ENCODE measurements at regions not wholly inside any gene's neighbourhood (a gene's known extent, or its start where the extent isn't known, plus 50 kb on each side); places are given as distances from the start of the nearest gene placed in this dataset.

DNA sequence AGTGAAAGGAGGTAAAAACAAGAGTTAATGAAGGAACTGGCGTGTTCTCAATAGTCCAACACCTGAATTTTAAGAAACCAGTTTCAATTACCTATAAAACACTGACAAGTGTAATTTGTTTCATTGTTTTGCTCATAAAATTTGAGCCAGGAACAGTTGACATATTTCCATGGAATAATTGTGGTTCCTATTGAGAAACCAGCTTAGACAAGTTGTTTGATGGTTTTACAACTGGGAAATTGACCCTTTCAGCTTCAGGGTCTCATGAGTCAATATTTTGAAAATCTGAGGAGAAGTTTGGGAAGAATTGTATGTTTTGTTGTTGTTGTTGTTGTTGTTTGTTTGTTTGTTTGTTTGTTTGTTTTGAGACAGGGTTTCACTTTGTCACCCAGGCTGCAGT is 69.1 kb upstream of the GADD45A start:
- H2BK5ac ChIP-seq (ENCODE audit: low read depth, low read length, poor library complexity, severe bottlenecking), result no peak overlapping the region
- no peak overlapping the region for H4K91ac ChIP-seq (ENCODE audit: low read length)
- no peak overlapping the region for H3K4ac ChIP-seq (ENCODE audit: low read depth in 1 of 2, low read length in 2 of 2)
- H3K9ac ChIP-seq (ENCODE audit: low read length), result no peak overlapping the region
- no peaks in the 10 kb centered on the region for H3K27me3 ChIP-seq (ENCODE audit: control insufficient read depth in 1 of 2, insufficient read depth in 1 of 2, low read length in 2 of 2)
- H3K4me2 ChIP-seq (ENCODE audit: low read length, poor library complexity, severe bottlenecking), result no peak overlapping the region
- no CpG with 5 or more reads among the region's 1 CpG for WGBS
- no peak overlapping the region for H4K8ac ChIP-seq (ENCODE audit: low read length)
- H3K23ac ChIP-seq (ENCODE audit: low read length in 2 of 2), result no peak overlapping the region
- no peak for DNase-seq
- no peak overlapping the region for H3K4me3 ChIP-seq (ENCODE audit: insufficient read depth in 1 of 2, low read depth in 1 of 2, low read length in 2 of 2)
- no peak overlapping the region for H2AFZ ChIP-seq (ENCODE audit: low read depth, low read length)
- no peaks in the 10 kb centered on the region for H3K9me3 ChIP-seq (ENCODE audit: control insufficient read depth, low read length)
- no peaks in the 10 kb centered on the region for H3K4me1 ChIP-seq (ENCODE audit: control insufficient read depth, insufficient read depth, low read depth, low read length)
- H3K18ac ChIP-seq (ENCODE audit: low read depth in 1 of 2, low read length in 2 of 2), result no peak overlapping the region
- no peaks in the 10 kb centered on the region for H3K36me3 ChIP-seq (ENCODE audit: control insufficient read depth in 1 of 2, insufficient read depth in 2 of 2, low read depth in 1 of 2, low read length in 2 of 2)
- H2AK5ac ChIP-seq (ENCODE audit: low read length, severe bottlenecking), result no peak overlapping the region
- H2BK15ac ChIP-seq (ENCODE audit: low read depth, poor library complexity, severe bottlenecking), result no peak overlapping the region
- no peak overlapping the region for H2BK120ac ChIP-seq (ENCODE audit: low read depth, low read length)
- no peaks in the 10 kb centered on the region for H3K79me1 ChIP-seq (replicated peaks; ENCODE audit: low read length, poor library complexity, severe bottlenecking)
- no peak overlapping the region for H2BK12ac ChIP-seq (ENCODE audit: low read length in 2 of 2)
- no peak overlapping the region for H3K27ac ChIP-seq (ENCODE audit: low read length, poor library complexity, severe bottlenecking)
- no peak overlapping the region for H3K14ac ChIP-seq (ENCODE audit: low read length in 2 of 2)

GRCh38 chr1:67616394-67616985 is 68.5 kb upstream of the GADD45A start:
- WGBS, result 97% methylated on average over 2 of the region's 2 CpGs
- no peak for DNase-seq
- Histone ChIP-seq H2BK120ac (ENCODE audit: low read depth, low read length) (no peak overlapping the region), H4K8ac (ENCODE audit: low read length) (no peak overlapping the region), H3K36me3 (ENCODE audit: control insufficient read depth in 1 of 2, insufficient read depth in 2 of 2, low read depth in 1 of 2, low read length in 2 of 2) (no peaks in the 10 kb centered on the region), H2BK15ac (ENCODE audit: low read depth, poor library complexity, severe bottlenecking) (no peak overlapping the region), H3K27me3 (ENCODE audit: control insufficient read depth in 1 of 2, insufficient read depth in 1 of 2, low read length in 2 of 2) (no peaks in the 10 kb centered on the region), H2BK12ac (ENCODE audit: low read length in 2 of 2) (no peak overlapping the region), H3K9me3 (ENCODE audit: control insufficient read depth, low read length) (no peaks in the 10 kb centered on the region), H3K9ac (ENCODE audit: low read length) (no peak overlapping the region), H3K27ac (ENCODE audit: low read length, poor library complexity, severe bottlenecking) (no peak overlapping the region), H4K91ac (ENCODE audit: low read length) (no peak overlapping the region), H3K4ac (ENCODE audit: low read depth in 1 of 2, low read length in 2 of 2) (no peak overlapping the region), H3K4me1 (ENCODE audit: control insufficient read depth, insufficient read depth, low read depth, low read length) (no peaks in the 10 kb centered on the region), H2AK5ac (ENCODE audit: low read length, severe bottlenecking) (no peak overlapping the region), H2BK5ac (ENCODE audit: low read depth, low read length, poor library complexity, severe bottlenecking) (no peak overlapping the region), H3K18ac (ENCODE audit: low read depth in 1 of 2, low read length in 2 of 2) (no peak overlapping the region), H2AFZ (ENCODE audit: low read depth, low read length) (no peak overlapping the region), H3K23ac (ENCODE audit: low read length in 2 of 2) (no peak overlapping the region), H3K14ac (ENCODE audit: low read length in 2 of 2) (no peak overlapping the region), H3K4me2 (ENCODE audit: low read length, poor library complexity, severe bottlenecking) (no peak overlapping the region), H3K4me3 (ENCODE audit: insufficient read depth in 1 of 2, low read depth in 1 of 2, low read length in 2 of 2) (no peak overlapping the region), H3K79me1 (replicated peaks; ENCODE audit: low read length, poor library complexity, severe bottlenecking) (no peaks in the 10 kb centered on the region)

DNA sequence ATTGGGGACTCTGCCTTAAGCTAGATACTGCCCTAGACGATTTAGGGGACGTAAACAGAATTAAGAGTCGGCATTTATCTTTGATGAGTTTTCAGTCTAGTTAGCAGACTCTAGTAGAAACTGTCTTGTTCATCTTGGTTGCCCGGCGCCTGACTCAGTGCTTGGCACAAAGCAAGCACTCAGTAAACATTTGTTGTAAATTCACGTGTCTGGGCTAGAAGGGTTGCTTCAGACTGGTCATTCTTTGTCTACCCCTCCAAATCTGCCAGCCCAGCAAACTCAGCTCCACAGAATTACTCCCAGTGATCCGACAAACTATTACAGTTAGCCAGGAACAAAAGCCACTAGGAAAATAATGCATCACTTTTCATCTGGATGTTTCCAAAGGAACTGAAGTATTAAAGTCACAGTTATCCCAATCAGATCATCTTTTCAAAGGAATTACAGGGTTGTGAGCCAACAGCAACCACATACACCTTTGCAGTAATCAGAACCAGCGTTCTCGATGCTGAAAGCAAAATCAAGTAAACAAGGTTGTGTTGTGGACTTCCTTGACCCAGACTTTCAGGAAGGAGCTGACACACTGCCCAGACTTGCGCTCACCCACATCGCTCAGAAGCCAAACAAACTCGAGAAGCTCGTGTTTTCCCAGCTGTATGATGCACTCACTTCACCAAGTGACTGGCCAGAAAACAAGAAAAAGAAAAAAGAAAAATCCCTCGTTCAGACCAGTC is 66.5 kb upstream of the GADD45A start:
- H4K91ac ChIP-seq (ENCODE audit: low read length), result no peak overlapping the region
- no peak overlapping the region for H2BK120ac ChIP-seq (ENCODE audit: low read depth, low read length)
- whole genome bisulfite sequencing, result 76% methylated on average over 13 of the region's 14 CpGs
- H3K18ac ChIP-seq (ENCODE audit: low read depth in 1 of 2, low read length in 2 of 2), result no peak overlapping the region
- H2AK5ac ChIP-seq (ENCODE audit: low read length, severe bottlenecking), result no peak overlapping the region
- no peak overlapping the region for H2BK12ac ChIP-seq (ENCODE audit: low read length in 2 of 2)
- H3K4me1 ChIP-seq (ENCODE audit: control insufficient read depth, insufficient read depth, low read depth, low read length), result no peaks in the 10 kb centered on the region
- no peak overlapping the region for H2BK5ac ChIP-seq (ENCODE audit: low read depth, low read length, poor library complexity, severe bottlenecking)
- DNase-seq, result peak; percentile 71
- no peaks in the 10 kb centered on the region for H3K9me3 ChIP-seq (ENCODE audit: control insufficient read depth, low read length)
- peak overlapping the region; percentile 83 for H3K9ac ChIP-seq (ENCODE audit: low read length)
- H2BK15ac ChIP-seq (ENCODE audit: low read depth, poor library complexity, severe bottlenecking), result no peak overlapping the region
- peak overlapping the region; percentile 21 for H3K27ac ChIP-seq (ENCODE audit: low read length, poor library complexity, severe bottlenecking)
- H3K14ac ChIP-seq (ENCODE audit: low read length in 2 of 2), result no peak overlapping the region
- H2AFZ ChIP-seq (ENCODE audit: low read depth, low read length), result no peak overlapping the region
- H3K36me3 ChIP-seq (ENCODE audit: control insufficient read depth in 1 of 2, insufficient read depth in 2 of 2, low read depth in 1 of 2, low read length in 2 of 2), result no peaks in the 10 kb centered on the region
- H3K23ac ChIP-seq (ENCODE audit: low read length in 2 of 2), result no peak overlapping the region
- no peak overlapping the region for H4K8ac ChIP-seq (ENCODE audit: low read length)
- H3K4ac ChIP-seq (ENCODE audit: low read depth in 1 of 2, low read length in 2 of 2), result no peak overlapping the region
- H3K79me1 ChIP-seq (replicated peaks; ENCODE audit: low read length, poor library complexity, severe bottlenecking), result no peaks in the 10 kb centered on the region
- no peak overlapping the region for H3K4me2 ChIP-seq (ENCODE audit: low read length, poor library complexity, severe bottlenecking)
- H3K27me3 ChIP-seq (ENCODE audit: control insufficient read depth in 1 of 2, insufficient read depth in 1 of 2, low read length in 2 of 2), result no peaks in the 10 kb centered on the region
- peak overlapping the region in 1 of 2 experiments; percentile 48 for H3K4me3 ChIP-seq (ENCODE audit: insufficient read depth in 1 of 2, low read depth in 1 of 2, low read length in 2 of 2)

DNA sequence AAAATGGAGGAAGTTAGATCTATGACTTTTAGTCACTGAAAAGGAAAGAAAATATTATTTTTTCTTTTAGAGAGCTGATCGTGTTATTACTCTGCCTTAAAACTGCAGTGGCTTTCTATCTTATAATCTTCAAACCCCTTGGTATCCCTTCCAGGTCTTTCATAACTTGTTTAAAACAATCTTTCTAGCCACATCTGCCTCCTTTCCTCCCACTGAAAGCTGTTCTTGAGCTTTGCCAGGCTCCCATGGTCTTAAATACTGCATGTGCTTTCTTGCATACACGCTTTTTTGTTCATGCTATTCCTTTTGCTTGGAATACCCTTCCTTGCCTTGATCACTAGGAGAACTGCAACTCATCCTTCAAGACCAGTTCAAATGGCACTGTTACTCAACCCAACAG is 65.9 kb upstream of the GADD45A start:
- H3K4me2 ChIP-seq (ENCODE audit: low read length, poor library complexity, severe bottlenecking), result no peak overlapping the region
- no peak overlapping the region for H3K27ac ChIP-seq (ENCODE audit: low read length, poor library complexity, severe bottlenecking)
- no peak overlapping the region for H2AFZ ChIP-seq (ENCODE audit: low read depth, low read length)
- H4K91ac ChIP-seq (ENCODE audit: low read length), result no peak overlapping the region
- H3K4ac ChIP-seq (ENCODE audit: low read depth in 1 of 2, low read length in 2 of 2), result no peak overlapping the region
- peak overlapping the region in 1 of 2 experiments; percentile 48 for H3K4me3 ChIP-seq (ENCODE audit: insufficient read depth in 1 of 2, low read depth in 1 of 2, low read length in 2 of 2)
- no peak overlapping the region for H2AK5ac ChIP-seq (ENCODE audit: low read length, severe bottlenecking)
- no peaks in the 10 kb centered on the region for H3K27me3 ChIP-seq (ENCODE audit: control insufficient read depth in 1 of 2, insufficient read depth in 1 of 2, low read length in 2 of 2)
- no peaks in the 10 kb centered on the region for H3K9me3 ChIP-seq (ENCODE audit: control insufficient read depth, low read length)
- H3K4me1 ChIP-seq (ENCODE audit: control insufficient read depth, insufficient read depth, low read depth, low read length), result no peaks in the 10 kb centered on the region
- 69% methylated on average over 2 of the region's 2 CpGs for WGBS
- H3K36me3 ChIP-seq (ENCODE audit: control insufficient read depth in 1 of 2, insufficient read depth in 2 of 2, low read depth in 1 of 2, low read length in 2 of 2), result no peaks in the 10 kb centered on the region
- H3K23ac ChIP-seq (ENCODE audit: low read length in 2 of 2), result no peak overlapping the region
- H3K79me1 ChIP-seq (replicated peaks; ENCODE audit: low read length, poor library complexity, severe bottlenecking), result no peaks in the 10 kb centered on the region
- no peak overlapping the region for H4K8ac ChIP-seq (ENCODE audit: low read length)
- no peak overlapping the region for H3K14ac ChIP-seq (ENCODE audit: low read length in 2 of 2)
- no peak overlapping the region for H2BK120ac ChIP-seq (ENCODE audit: low read depth, low read length)
- H2BK15ac ChIP-seq (ENCODE audit: low read depth, poor library complexity, severe bottlenecking), result no peak overlapping the region
- no peak overlapping the region for H3K18ac ChIP-seq (ENCODE audit: low read depth in 1 of 2, low read length in 2 of 2)
- no peak overlapping the region for H2BK5ac ChIP-seq (ENCODE audit: low read depth, low read length, poor library complexity, severe bottlenecking)
- H2BK12ac ChIP-seq (ENCODE audit: low read length in 2 of 2), result no peak overlapping the region
- DNase-seq, result no peak
- peak overlapping the region; percentile 83 for H3K9ac ChIP-seq (ENCODE audit: low read length)

Measured in mesenchymal stem cell (in vitro differentiated cells and primary cell).